HG03558 (cell line): ENCODE measurements at regions not wholly inside any gene's neighbourhood (a gene's known extent, or its start where the extent isn't known, plus 50 kb on each side); places are given as distances from the start of the nearest gene placed in this dataset.
"Not testable (repeated sequence)": the region's sequence is repeated elsewhere in the genome, so short reads cannot be mapped to it uniquely, and the experiment has no call there.

Experiments
- ATAC-seq: cut with Tn5 transposase; IDR thresholded peaks from one replicate; pipeline ENCODE4 v1.9.1; 2021; ENCODE audit warnings: moderate number of reproducible peaks; ENCODE audit not compliant: unreplicated experiment; ENCODE audit errors: extremely low read depth

GRCh38 chr13:79898202-79898826 is 417.4 kb downstream of the NDFIP2 start:
- ATAC-seq: no peak

GRCh38 chr13:79896851-79897250 is 415.9 kb downstream of the NDFIP2 start:
- no peak for ATAC-seq

- ATAC-seq: no peak
Observed at GRCh38 chr13:79895416-79895815, 414.5 kb downstream of the NDFIP2 start.

- ATAC-seq: not testable (repeated sequence)
Observed at GRCh38 chr13:79887278-79887677, 406.3 kb downstream of the NDFIP2 start.

- ATAC-seq: no peak
Observed at GRCh38 chr13:79886601-79887000, 405.6 kb downstream of the NDFIP2 start.

- no peak for ATAC-seq
Observed at GRCh38 chr13:79884890-79885289, 403.9 kb downstream of the NDFIP2 start.

GRCh38 chr13:79883216-79883615 is 402.3 kb downstream of the NDFIP2 start:
- ATAC-seq: no peak

GRCh38 chr13:79880818-79881217 is 399.9 kb downstream of the NDFIP2 start:
- no peak for ATAC-seq

- no peak for ATAC-seq
Observed at GRCh38 chr13:79874396-79875360, 393.7 kb downstream of the NDFIP2 start.

- no peak for ATAC-seq
Observed at GRCh38 chr13:79871594-79871993, 390.6 kb downstream of the NDFIP2 start.

GRCh38 chr13:79870766-79871165 is 389.8 kb downstream of the NDFIP2 start:
- ATAC-seq: no peak

GRCh38 chr13:79870123-79870522 is 389.2 kb downstream of the NDFIP2 start:
- ATAC-seq: no peak

GRCh38 chr13:79869326-79869725 is 388.4 kb downstream of the NDFIP2 start:
- no peak for ATAC-seq

GRCh38 chr13:79867254-79867653 is 386.3 kb downstream of the NDFIP2 start:
- no peak for ATAC-seq

GRCh38 chr13:79866436-79866835 is 385.5 kb downstream of the NDFIP2 start:
- ATAC-seq: no peak

GRCh38 chr13:79862515-79862914 is 381.6 kb downstream of the NDFIP2 start:
- no peak for ATAC-seq

GRCh38 chr13:79861731-79862130 is 380.8 kb downstream of the NDFIP2 start:
- ATAC-seq: no peak

GRCh38 chr13:79860791-79861190 is 379.8 kb downstream of the NDFIP2 start:
- no peak for ATAC-seq

GRCh38 chr13:79859756-79860155 is 378.8 kb downstream of the NDFIP2 start:
- ATAC-seq: no peak

- ATAC-seq: no peak
Observed at GRCh38 chr13:79853251-79853650, 372.3 kb downstream of the NDFIP2 start.

- no peak for ATAC-seq
Observed at GRCh38 chr13:79851318-79851717, 370.4 kb downstream of the NDFIP2 start.
